Psoas muscle (tissue), 7 donors: ENCODE measurements at regions not wholly inside any gene's neighbourhood (a gene's known extent, or its start where the extent isn't known, plus 50 kb on each side); places are given as distances from the start of the nearest gene placed in this dataset.

Experiments used
- ATAC-seq, 4 donors: fragments of 200-7000 bp; cut with Tn5 transposase; one replicate each; pipeline ENCODE4 v1.9.1; 2020; ENCODE audit warnings: moderate library complexity in 3 of 4, mild to moderate bottlenecking in 2 of 4
- DNase-seq, 2 donors: peaks; one replicate each; pipeline ENCODE4 v3.0.0-alpha.2; 2020
- H3K27ac ChIP-seq: fragments of 200-600 bp; one replicate; pipeline ENCODE4 v1.8.0; 2022
- H3K27me3 ChIP-seq, 3 donors: fragments of 200-600 bp in 1 of 3; one replicate each; pipeline versions ENCODE4 v1.6.1 to v1.8.0; 2013 to 2022; ENCODE audit warnings: low read length in 2 of 3, mild to moderate bottlenecking in 2 of 3, moderate library complexity in 1 of 3; ENCODE audit not compliant: insufficient read depth in 3 of 3
- H3K36me3 ChIP-seq, 2 donors: fragments of 200-600 bp in 1 of 2; one replicate each; pipeline versions ENCODE4 v1.6.1 to v1.8.0; 2013 to 2022; ENCODE audit warnings: low read depth in 1 of 2, mild to moderate bottlenecking in 1 of 2, moderate library complexity in 1 of 2; ENCODE audit not compliant: insufficient read depth in 1 of 2
- H3K4me1 ChIP-seq: fragments of 200-600 bp; one replicate; pipeline ENCODE4 v1.8.0; 2022
- H3K4me3 ChIP-seq: fragments of 200-600 bp; one replicate; pipeline ENCODE4 v1.8.0; 2022; ENCODE audit warnings: mild to moderate bottlenecking
- H3K9me3 ChIP-seq: fragments of 200-600 bp; one replicate; pipeline ENCODE4 v1.8.0; 2022
- WGBS, 3 donors: extraction: QIAGEN DNeasy Blood & Tissue Kit; methylation state at CpG; one replicate each; pipeline versions ENCODE4 v1.1.6 to v1.1.7; 2013; 5-methylcytosine and 5-hydroxymethylcytosine counted together
- intact Hi-C, 2 donors: fragments of 100-400 bp; cut with DNase I; formaldehyde crosslinking; loops; one replicate each; pipeline versions ENCODE4 v1.11.0 to v1.14.2; 2022
- TF ChIP-seq, protein P1 (sequence below): fragments of 200-600 bp; IDR thresholded peaks from one replicate; pipeline ENCODE4 v1.8.0; 2022; ENCODE audit warnings: antibody characterized with exemption
- donor health status: healthy with polysubstance abuse.
- donor health status: DM: no; HTN: no; CAD: no; lungs with moderate emphysema.
- donor health status: Bipolar disorder and iron deficiency.
- donor health status: healthy.
- donor health status: DM: yes; HTN: yes; CAD: no.
- donor health status: DM: no; HTN: no; CAD: no.
- donor health status: DM: yes; HTN: yes; CAD: no.

DNA sequence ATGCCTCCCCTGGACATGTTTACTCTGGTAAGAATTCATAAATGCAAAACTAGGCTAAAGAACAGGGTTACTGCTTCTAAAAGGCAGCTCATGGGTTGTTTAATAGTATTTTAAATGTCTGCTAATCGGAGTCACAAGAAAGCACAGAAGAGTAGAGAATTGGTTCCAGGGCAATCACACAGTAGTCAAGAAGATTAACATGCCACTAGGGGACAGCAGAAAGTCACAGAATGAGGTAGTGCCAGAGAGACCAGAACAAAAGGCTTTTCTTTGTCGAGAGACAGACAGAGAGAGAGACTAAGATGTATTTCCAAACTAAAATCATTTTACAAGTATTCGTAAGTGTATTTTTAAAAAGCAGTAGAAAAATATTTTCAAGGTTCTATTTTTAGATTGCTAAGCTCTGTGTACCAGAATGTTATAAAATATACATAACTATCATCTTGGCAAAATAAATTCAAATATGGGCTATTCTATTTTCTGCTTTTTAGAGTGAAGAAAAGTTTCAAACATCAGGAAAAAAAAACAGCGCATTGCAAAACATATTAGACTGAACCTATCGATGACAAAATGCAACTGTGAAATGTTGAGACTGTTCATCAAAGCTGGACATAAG, 78.3 kb upstream of the CDIN1 start:
- 23 to 32% (median 24%) methylated on average over 5 of the region's 5 CpGs for WGBS, 3 donors
- no peaks in the 10 kb centered on the region for H3K36me3 ChIP-seq
- DNase-seq, result no peak
- H3K4me3 ChIP-seq, result no peak overlapping the region
- ATAC-seq, result peak; percentile 83 to 95 (median 94)
- TF ChIP-seq, protein P1, sequence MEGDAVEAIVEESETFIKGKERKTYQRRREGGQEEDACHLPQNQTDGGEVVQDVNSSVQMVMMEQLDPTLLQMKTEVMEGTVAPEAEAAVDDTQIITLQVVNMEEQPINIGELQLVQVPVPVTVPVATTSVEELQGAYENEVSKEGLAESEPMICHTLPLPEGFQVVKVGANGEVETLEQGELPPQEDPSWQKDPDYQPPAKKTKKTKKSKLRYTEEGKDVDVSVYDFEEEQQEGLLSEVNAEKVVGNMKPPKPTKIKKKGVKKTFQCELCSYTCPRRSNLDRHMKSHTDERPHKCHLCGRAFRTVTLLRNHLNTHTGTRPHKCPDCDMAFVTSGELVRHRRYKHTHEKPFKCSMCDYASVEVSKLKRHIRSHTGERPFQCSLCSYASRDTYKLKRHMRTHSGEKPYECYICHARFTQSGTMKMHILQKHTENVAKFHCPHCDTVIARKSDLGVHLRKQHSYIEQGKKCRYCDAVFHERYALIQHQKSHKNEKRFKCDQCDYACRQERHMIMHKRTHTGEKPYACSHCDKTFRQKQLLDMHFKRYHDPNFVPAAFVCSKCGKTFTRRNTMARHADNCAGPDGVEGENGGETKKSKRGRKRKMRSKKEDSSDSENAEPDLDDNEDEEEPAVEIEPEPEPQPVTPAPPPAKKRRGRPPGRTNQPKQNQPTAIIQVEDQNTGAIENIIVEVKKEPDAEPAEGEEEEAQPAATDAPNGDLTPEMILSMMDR, result peak; percentile 84
- H3K27me3 ChIP-seq, result peaks cover 0 to 11% (median 0%) of the 10 kb centered on the region in 3 donors
- H3K4me1 ChIP-seq, result no peaks in the 10 kb centered on the region
- H3K9me3 ChIP-seq, result no peaks in the 10 kb centered on the region
- H3K27ac ChIP-seq, result no peak overlapping the region
- intact Hi-C loops, result loop anchor here (2.0 to 10.0 kb wide), 2 partner anchors 384 to 634 kb away; no protein-coding TSS in a partner anchor

DNA sequence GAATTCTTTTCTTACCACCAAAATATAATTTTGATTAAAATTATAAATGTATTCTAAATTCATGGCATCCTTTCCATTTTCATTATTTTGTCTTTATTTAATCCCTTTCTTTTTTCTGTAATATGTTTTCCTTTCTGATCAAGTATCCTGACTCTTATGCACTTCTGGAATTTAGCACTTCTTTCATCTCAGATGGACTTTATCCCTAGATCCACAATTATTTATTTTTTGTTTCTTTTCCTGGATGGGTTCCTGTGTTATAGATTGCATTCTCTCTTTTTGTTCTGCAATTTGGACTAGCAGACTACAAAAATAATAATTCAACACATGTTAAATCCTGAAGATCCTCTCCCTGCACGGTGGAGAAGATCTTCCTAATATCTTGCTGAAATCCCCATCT, 76.9 kb upstream of the CDIN1 start:
- no peaks in the 10 kb centered on the region for H3K36me3 ChIP-seq
- 35 to 61% (median 46%) methylated on average over 1 of the region's 1 CpG for WGBS, 3 donors
- H3K27me3 ChIP-seq, result peaks cover 0 to 12% (median 0%) of the 10 kb centered on the region in 3 donors
- H3K27ac ChIP-seq, result no peak overlapping the region
- no peak for ATAC-seq
- H3K4me1 ChIP-seq, result no peaks in the 10 kb centered on the region
- TF ChIP-seq, protein P1, result no peak
- no peaks in the 10 kb centered on the region for H3K9me3 ChIP-seq
- H3K4me3 ChIP-seq, result no peak overlapping the region
- intact Hi-C loops, result loop anchor here in 1 of 2 donors (10.0 kb wide), 1 partner anchor 382 kb away; no protein-coding TSS in a partner anchor
- no peak for DNase-seq

DNA sequence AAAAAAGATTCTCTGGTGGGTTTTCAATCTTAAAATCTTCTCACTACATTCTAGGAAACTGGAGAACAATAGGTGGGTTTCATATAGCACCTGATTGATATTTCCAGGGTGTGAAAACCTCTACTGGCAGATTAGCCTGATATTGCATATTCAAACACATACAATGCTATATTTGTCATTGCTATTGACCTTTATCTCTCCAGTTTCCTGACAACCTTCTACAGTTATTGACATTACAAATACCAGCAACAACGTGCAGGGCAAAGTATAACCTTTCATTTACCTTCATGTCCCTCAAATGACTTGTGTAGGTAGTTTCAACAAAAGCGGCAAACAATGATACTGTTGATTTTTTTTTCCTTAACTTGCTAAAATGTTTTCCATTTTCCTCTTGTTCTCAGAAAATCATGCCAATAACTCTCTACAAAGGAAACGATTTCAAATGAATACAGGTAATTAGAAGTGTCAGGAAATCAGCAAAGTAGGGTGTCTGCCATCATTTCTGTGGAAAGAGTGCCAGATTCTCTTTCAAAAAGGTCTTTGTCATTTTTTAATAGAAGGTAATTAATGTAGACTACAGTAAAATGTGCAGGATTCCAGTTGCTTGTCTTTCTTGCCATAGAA, 72.6 kb upstream of the CDIN1 start:
- no peak for DNase-seq
- Histone ChIP-seq H3K27ac (no peak overlapping the region), H3K27me3 (peaks cover 0 to 10% (median 0%) of the 10 kb centered on the region in 3 donors), H3K9me3 (no peaks in the 10 kb centered on the region), H3K36me3 (no peaks in the 10 kb centered on the region), H3K4me3 (no peak overlapping the region), H3K4me1 (peaks cover 4% of the 10 kb centered on the region)
- TF ChIP-seq, protein P1, result no peak
- 46 to 53% (median 49%) methylated on average over 3 of the region's 3 CpGs for WGBS, 3 donors
- intact Hi-C loops, result loop anchor here in 1 of 2 donors (10.0 kb wide), 1 partner anchor 378 kb away; no protein-coding TSS in a partner anchor
- no peak for ATAC-seq

DNA sequence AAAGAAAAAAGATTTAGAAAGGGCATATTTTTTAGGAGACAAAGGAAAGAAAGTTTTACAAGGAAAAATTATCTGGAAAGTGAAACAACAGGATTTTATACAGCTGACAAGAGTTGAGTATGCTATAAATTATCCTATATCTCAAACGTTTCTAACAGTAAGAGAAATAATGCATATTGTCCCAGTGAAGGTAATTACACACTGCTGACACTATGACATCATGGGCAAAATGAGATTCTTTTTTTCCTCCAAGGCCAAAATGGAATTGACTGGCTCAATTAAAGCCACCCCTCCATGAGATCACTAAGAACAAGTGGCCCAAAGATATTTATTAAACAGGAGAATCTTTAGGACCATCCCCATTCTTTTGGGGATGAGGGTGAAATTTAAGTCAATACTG, 72.0 kb upstream of the CDIN1 start:
- ATAC-seq, result no peak
- TF ChIP-seq, protein P1, result no peak
- intact Hi-C loops, result loop anchor here in 1 of 2 donors (10.0 kb wide), 1 partner anchor 377 kb away; no protein-coding TSS in a partner anchor
- H3K36me3 ChIP-seq, result no peaks in the 10 kb centered on the region
- H3K4me3 ChIP-seq, result no peak overlapping the region
- peaks cover 0 to 10% (median 0%) of the 10 kb centered on the region in 3 donors for H3K27me3 ChIP-seq
- H3K4me1 ChIP-seq, result peaks cover 6% of the 10 kb centered on the region
- no peak overlapping the region for H3K27ac ChIP-seq
- DNase-seq, result no peak
- no peaks in the 10 kb centered on the region for H3K9me3 ChIP-seq
- WGBS, 3 donors, result 4 to 15% (median 7%) methylated on average over 1 of the region's 1 CpG
